ENCODE measurements at regions not wholly inside any gene's neighbourhood (a gene's known extent, or its start where the extent isn't known, plus 50 kb on each side); places are given as distances from the start of the nearest gene placed in this dataset.

GRCh38 chr5:96611946-96612345 is 50.2 kb upstream of the CAST start:
- no peaks in the 10 kb centered on the region for H4K20me1 ChIP-seq (ENCODE audit: insufficient read depth, poor library complexity, severe bottlenecking)
- no peak overlapping the region for H3K4me2 ChIP-seq
- DNase-seq (ENCODE audit: low spot score) = no peak
- no peaks in the 10 kb centered on the region for H3K36me3 ChIP-seq (replicated peaks; ENCODE audit: insufficient read depth, low read depth)
- no peaks in the 10 kb centered on the region for H3K4me1 ChIP-seq (ENCODE audit: insufficient read depth)
- no peaks in the 10 kb centered on the region for H3K79me2 ChIP-seq
- H3K27me3 ChIP-seq = no peaks in the 10 kb centered on the region
- 78% methylated on average over 2 of the region's 2 CpGs for WGBS (ENCODE audit: low lambda C conversion rate, missing lambda C conversion rate)
- H2AFZ ChIP-seq = no peak overlapping the region
- no peaks in the 10 kb centered on the region for H3K9me3 ChIP-seq (ENCODE audit: low read depth)
- no peaks in the 10 kb centered on the region for H3K9me2 ChIP-seq (replicated peaks; ENCODE audit: insufficient read depth)
- H3K27ac ChIP-seq = no peak overlapping the region
- TF ChIP-seq EZH2 (IDR thresholded peaks at IDR 0.05; ENCODE audit: borderline replicate concordance) = no peak
- no peak overlapping the region for H3K4me3 ChIP-seq
